HepG2 (cell line): ENCODE measurements at regions not wholly inside any gene's neighbourhood (a gene's known extent, or its start where the extent isn't known, plus 50 kb on each side); places are given as distances from the start of the nearest gene placed in this dataset.

Experiments
- CBX1 ChIP-seq: IDR thresholded peaks from one replicate; pipeline ENCODE4 v1.6.1; 2016; ENCODE audit warnings: antibody characterized with exemption, low read depth
- CCAR2 ChIP-seq: fragments of 200-400 bp; formaldehyde crosslinking; optimal IDR thresholded peaks from 2 replicates; pipeline ENCODE3; 2018; ENCODE audit warnings: low read depth, mild to moderate bottlenecking, low read length, moderate library complexity
- GATAD2A ChIP-seq: IDR thresholded peaks from 2 replicates; pipeline ENCODE4 v1.6.1; 2016
- HDAC1 ChIP-seq: sonication (generic); formaldehyde crosslinking; IDR thresholded peaks from 2 replicates; pipeline ENCODE4 v1.5.1; 2020; ENCODE audit warnings: mild to moderate bottlenecking, missing genetic modification reagents
- HNF4G ChIP-seq, 2 experiments: sonication (generic) in 1 of 2; formaldehyde crosslinking in 1 of 2; IDR thresholded peaks; 2 replicates each; pipeline versions ENCODE4 v1.4.0 to v1.6.1; 2011 to 2020; ENCODE audit warnings: borderline replicate concordance in 2 of 2, low read depth in 2 of 2, mild to moderate bottlenecking in 2 of 2, low read length in 1 of 2, missing genetic modification reagents in 1 of 2, moderate library complexity in 1 of 2
- IKZF4 ChIP-seq: sonication (generic); formaldehyde crosslinking; IDR thresholded peaks from 2 replicates; pipeline ENCODE4 v1.5.1; 2020; ENCODE audit warnings: borderline replicate concordance, mild to moderate bottlenecking, low read depth, missing genetic modification reagents; ENCODE audit errors: not compliant biosample characterization
- KDM2A ChIP-seq: sonication (generic); formaldehyde crosslinking; IDR thresholded peaks from 2 replicates; pipeline ENCODE4 v1.4.0; 2020; ENCODE audit warnings: low read depth, missing genetic modification reagents, borderline replicate concordance
- KLF12 ChIP-seq: sonication (generic); formaldehyde crosslinking; IDR thresholded peaks from 2 replicates; pipeline ENCODE4 v1.4.0; 2020; ENCODE audit warnings: missing genetic modification reagents, borderline replicate concordance
- MAFK ChIP-seq, 2 experiments: IDR thresholded peaks in 1 of 2; conservative IDR thresholded peaks in 1 of 2; 2 replicates each; pipeline ENCODE4 v1.6.1; 2011; ENCODE audit warnings: improper control_type of control experiment in 2 of 2, low read length in 2 of 2
- THAP11 ChIP-seq: IDR thresholded peaks from 2 replicates; pipeline ENCODE4 v1.6.1; 2016; ENCODE audit warnings: missing biosample characterization, missing genetic modification reagents
- ZKSCAN1 ChIP-seq: fragments of 150-350 bp; IDR thresholded peaks from 2 replicates; pipeline ENCODE4 v1.6.1; 2014; ENCODE audit warnings: low read length
- ZNF121 ChIP-seq: sonication (generic); formaldehyde crosslinking; IDR thresholded peaks from 2 replicates; pipeline ENCODE4 v1.5.0; 2020; ENCODE audit warnings: mild to moderate bottlenecking, missing genetic modification reagents
- ZNF253 ChIP-seq: sonication (generic); formaldehyde crosslinking; IDR thresholded peaks from 2 replicates; pipeline ENCODE4 v1.8.0; 2022; ENCODE audit warnings: mild to moderate bottlenecking, missing genetic modification reagents, borderline replicate concordance
- ZNF83 ChIP-seq: sonication (generic); formaldehyde crosslinking; IDR thresholded peaks from 2 replicates; pipeline ENCODE4 v1.4.0; 2020; ENCODE audit warnings: missing genetic modification reagents, mild to moderate bottlenecking, borderline replicate concordance
- TF ChIP-seq, protein P1 (sequence below): sonication (generic); formaldehyde crosslinking; IDR thresholded peaks from 2 replicates; pipeline ENCODE4 v1.4.0; 2020; ENCODE audit warnings: mild to moderate bottlenecking, missing genetic modification reagents
- TF ChIP-seq, protein P2 (sequence below): sonication (generic); formaldehyde crosslinking; IDR thresholded peaks from 2 replicates; pipeline ENCODE4 v1.5.1; 2020; ENCODE audit warnings: mild to moderate bottlenecking, missing genetic modification reagents, moderate library complexity
- TF ChIP-seq, protein P3 (sequence below): IDR thresholded peaks from 2 replicates; pipeline ENCODE4 v1.6.1; 2016; ENCODE audit warnings: low read depth, control low read depth
- TF ChIP-seq, protein P4 (sequence below): sonication (generic); formaldehyde crosslinking; IDR thresholded peaks from 2 replicates; pipeline ENCODE4 v1.4.0; 2020; ENCODE audit warnings: missing genetic modification reagents

DNA sequence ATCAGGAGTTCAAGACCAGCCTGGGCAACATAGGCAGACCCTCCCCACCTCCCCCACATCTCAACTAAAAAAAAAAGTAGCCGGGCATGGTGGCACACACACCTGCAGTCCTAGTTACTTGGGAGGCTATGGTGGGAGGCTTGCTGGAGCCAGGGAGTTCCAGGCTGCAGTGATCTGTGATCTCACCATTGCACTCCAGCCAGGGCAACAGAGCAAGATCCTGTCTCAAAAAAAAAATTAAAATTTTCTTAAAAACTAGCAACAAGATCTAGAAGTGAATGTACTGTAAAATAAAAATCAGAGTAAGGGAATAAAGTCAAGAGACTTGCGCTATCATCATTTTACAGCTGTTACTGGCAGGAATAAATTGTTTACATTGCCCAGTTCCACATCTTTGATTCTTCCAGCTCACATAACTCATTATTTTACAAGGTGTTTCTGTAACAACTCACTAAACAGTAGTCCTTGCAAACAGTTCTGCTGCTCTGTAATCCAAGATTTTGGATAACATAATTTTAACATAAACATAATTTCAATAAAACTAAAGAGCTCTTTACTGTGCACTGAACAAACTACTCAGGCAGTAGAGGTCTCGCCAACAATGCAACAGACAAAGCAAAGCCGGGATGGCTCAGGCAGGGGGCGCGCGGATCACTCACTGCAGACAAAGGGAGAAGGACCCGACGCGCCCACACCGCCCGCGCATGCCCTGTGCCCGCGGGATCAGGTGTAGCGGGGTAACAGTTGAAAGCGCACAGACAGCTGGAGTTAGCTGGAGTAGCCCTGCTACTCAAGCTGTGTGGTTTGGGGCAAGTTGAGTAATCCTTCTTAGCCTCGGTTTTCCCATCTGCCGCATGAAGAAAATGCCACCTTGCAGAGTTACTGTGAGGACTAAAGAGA, 73.3 kb upstream of the NFE2L3 start (continued):
- TF ChIP-seq, protein P1, sequence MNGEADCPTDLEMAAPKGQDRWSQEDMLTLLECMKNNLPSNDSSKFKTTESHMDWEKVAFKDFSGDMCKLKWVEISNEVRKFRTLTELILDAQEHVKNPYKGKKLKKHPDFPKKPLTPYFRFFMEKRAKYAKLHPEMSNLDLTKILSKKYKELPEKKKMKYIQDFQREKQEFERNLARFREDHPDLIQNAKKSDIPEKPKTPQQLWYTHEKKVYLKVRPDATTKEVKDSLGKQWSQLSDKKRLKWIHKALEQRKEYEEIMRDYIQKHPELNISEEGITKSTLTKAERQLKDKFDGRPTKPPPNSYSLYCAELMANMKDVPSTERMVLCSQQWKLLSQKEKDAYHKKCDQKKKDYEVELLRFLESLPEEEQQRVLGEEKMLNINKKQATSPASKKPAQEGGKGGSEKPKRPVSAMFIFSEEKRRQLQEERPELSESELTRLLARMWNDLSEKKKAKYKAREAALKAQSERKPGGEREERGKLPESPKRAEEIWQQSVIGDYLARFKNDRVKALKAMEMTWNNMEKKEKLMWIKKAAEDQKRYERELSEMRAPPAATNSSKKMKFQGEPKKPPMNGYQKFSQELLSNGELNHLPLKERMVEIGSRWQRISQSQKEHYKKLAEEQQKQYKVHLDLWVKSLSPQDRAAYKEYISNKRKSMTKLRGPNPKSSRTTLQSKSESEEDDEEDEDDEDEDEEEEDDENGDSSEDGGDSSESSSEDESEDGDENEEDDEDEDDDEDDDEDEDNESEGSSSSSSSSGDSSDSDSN (CRISPR knock-in tag) = no peak
- TF ChIP-seq HNF4G (IDR thresholded peaks at IDR 0.05; ENCODE audit: borderline replicate concordance, low read depth, low read length) (no peak), HNF4G (CRISPR knock-in tag; IDR thresholded peaks at IDR 0.05; ENCODE audit: borderline replicate concordance, low read depth) (no peak), MAFK (conservative IDR thresholded peaks at IDR 0.05 in 1 of 2, IDR thresholded peaks at IDR 0.05 in 1 of 2; ENCODE audit: low read length in 2 of 2) (no peak), HDAC1 (CRISPR knock-in tag) (no peak), ZNF253 (CRISPR knock-in tag) (no peak), CCAR2 (no peak), IKZF4 (CRISPR knock-in tag) (no peak), KLF12 (CRISPR knock-in tag) (no peak), ZNF83 (no peak), CBX1 (no peak), THAP11 (CRISPR knock-in tag) (0 out of 2 replicates have a peak, but pooled peaks have one; percentile 25), KDM2A (CRISPR knock-in tag) (peak; percentile 53; the same call in 1 of the 2 replicates), GATAD2A (CRISPR knock-in tag) (0 out of 2 replicates have a peak, but pooled peaks have one; percentile 25), ZKSCAN1 (no peak), ZNF121 (CRISPR knock-in tag) (no peak)
- TF ChIP-seq, protein P2, sequence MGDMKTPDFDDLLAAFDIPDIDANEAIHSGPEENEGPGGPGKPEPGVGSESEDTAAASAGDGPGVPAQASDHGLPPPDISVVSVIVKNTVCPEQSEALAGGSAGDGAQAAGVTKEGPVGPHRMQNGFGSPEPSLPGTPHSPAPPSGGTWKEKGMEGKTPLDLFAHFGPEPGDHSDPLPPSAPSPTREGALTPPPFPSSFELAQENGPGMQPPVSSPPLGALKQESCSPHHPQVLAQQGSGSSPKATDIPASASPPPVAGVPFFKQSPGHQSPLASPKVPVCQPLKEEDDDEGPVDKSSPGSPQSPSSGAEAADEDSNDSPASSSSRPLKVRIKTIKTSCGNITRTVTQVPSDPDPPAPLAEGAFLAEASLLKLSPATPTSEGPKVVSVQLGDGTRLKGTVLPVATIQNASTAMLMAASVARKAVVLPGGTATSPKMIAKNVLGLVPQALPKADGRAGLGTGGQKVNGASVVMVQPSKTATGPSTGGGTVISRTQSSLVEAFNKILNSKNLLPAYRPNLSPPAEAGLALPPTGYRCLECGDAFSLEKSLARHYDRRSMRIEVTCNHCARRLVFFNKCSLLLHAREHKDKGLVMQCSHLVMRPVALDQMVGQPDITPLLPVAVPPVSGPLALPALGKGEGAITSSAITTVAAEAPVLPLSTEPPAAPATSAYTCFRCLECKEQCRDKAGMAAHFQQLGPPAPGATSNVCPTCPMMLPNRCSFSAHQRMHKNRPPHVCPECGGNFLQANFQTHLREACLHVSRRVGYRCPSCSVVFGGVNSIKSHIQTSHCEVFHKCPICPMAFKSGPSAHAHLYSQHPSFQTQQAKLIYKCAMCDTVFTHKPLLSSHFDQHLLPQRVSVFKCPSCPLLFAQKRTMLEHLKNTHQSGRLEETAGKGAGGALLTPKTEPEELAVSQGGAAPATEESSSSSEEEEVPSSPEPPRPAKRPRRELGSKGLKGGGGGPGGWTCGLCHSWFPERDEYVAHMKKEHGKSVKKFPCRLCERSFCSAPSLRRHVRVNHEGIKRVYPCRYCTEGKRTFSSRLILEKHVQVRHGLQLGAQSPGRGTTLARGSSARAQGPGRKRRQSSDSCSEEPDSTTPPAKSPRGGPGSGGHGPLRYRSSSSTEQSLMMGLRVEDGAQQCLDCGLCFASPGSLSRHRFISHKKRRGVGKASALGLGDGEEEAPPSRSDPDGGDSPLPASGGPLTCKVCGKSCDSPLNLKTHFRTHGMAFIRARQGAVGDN (CRISPR knock-in tag) = peak; percentile 53
- TF ChIP-seq, protein P3, sequence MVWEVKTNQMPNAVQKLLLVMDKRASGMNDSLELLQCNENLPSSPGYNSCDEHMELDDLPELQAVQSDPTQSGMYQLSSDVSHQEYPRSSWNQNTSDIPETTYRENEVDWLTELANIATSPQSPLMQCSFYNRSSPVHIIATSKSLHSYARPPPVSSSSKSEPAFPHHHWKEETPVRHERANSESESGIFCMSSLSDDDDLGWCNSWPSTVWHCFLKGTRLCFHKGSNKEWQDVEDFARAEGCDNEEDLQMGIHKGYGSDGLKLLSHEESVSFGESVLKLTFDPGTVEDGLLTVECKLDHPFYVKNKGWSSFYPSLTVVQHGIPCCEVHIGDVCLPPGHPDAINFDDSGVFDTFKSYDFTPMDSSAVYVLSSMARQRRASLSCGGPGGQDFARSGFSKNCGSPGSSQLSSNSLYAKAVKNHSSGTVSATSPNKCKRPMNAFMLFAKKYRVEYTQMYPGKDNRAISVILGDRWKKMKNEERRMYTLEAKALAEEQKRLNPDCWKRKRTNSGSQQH (CRISPR knock-in tag) = no peak
- TF ChIP-seq, protein P4, sequence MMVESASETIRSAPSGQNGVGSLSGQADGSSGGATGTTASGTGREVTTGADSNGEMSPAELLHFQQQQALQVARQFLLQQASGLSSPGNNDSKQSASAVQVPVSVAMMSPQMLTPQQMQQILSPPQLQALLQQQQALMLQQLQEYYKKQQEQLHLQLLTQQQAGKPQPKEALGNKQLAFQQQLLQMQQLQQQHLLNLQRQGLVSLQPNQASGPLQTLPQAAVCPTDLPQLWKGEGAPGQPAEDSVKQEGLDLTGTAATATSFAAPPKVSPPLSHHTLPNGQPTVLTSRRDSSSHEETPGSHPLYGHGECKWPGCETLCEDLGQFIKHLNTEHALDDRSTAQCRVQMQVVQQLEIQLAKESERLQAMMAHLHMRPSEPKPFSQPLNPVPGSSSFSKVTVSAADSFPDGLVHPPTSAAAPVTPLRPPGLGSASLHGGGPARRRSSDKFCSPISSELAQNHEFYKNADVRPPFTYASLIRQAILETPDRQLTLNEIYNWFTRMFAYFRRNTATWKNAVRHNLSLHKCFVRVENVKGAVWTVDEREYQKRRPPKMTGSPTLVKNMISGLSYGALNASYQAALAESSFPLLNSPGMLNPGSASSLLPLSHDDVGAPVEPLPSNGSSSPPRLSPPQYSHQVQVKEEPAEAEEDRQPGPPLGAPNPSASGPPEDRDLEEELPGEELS = no peak
